CD1c-positive myeloid dendritic cell (primary cell): ENCODE measurements at regions not wholly inside any gene's neighbourhood (a gene's known extent, or its start where the extent isn't known, plus 50 kb on each side); places are given as distances from the start of the nearest gene placed in this dataset.
A peak's percentile ranks its signal among the peaks of the same experiment; 100 is the strongest.

Experiments
- DNase-seq: peaks from one replicate; pipeline ENCODE4 v3.0.0-alpha.2; 2016; ENCODE audit errors: extremely low spot score

- no peak for DNase-seq
These were observed 144.2 kb upstream of the ZNF507 start for GRCh38 chr19:32201211-32201610.

- DNase-seq = no peak
These were observed 143.8 kb upstream of the ZNF507 start for GRCh38 chr19:32201636-32202051.

- no peak for DNase-seq
These were observed 143.2 kb upstream of the ZNF507 start for GRCh38 chr19:32202244-32202643.

GRCh38 chr19:32203161-32203560 is 142.2 kb upstream of the ZNF507 start:
- no peak for DNase-seq

- DNase-seq = no peak
These were observed 139.3 kb upstream of the ZNF507 start for GRCh38 chr19:32206065-32206464.

- DNase-seq = no peak
These were observed 137.3 kb upstream of the ZNF507 start for GRCh38 chr19:32208060-32208459.

GRCh38 chr19:32219392-32219791 is 126.0 kb upstream of the ZNF507 start:
- no peak for DNase-seq

- no peak for DNase-seq
These were observed 125.4 kb upstream of the ZNF507 start for GRCh38 chr19:32219881-32220472.

- DNase-seq = no peak
These were observed 124.5 kb upstream of the ZNF507 start for GRCh38 chr19:32220951-32221350.

- DNase-seq = no peak
These were observed 122.9 kb upstream of the ZNF507 start for GRCh38 chr19:32222556-32222955.

GRCh38 chr19:32223106-32223505 is 122.3 kb upstream of the ZNF507 start:
- DNase-seq = no peak

GRCh38 chr19:32223595-32224370 is 121.6 kb upstream of the ZNF507 start:
- DNase-seq = peak; percentile 1

GRCh38 chr19:32224371-32225244 is 120.8 kb upstream of the ZNF507 start:
- DNase-seq = peak; percentile 67

- DNase-seq = no peak
These were observed 117.7 kb upstream of the ZNF507 start for GRCh38 chr19:32227561-32228165.

- DNase-seq = no peak
These were observed 115.0 kb upstream of the ZNF507 start for GRCh38 chr19:32230441-32230840.

GRCh38 chr19:32231020-32231419 is 114.4 kb upstream of the ZNF507 start:
- DNase-seq = no peak

- DNase-seq = no peak
These were observed 113.7 kb upstream of the ZNF507 start for GRCh38 chr19:32231691-32232090.

GRCh38 chr19:32232449-32232848 is 113.0 kb upstream of the ZNF507 start:
- DNase-seq = no peak

- DNase-seq = peak; percentile 2
These were observed 112.3 kb upstream of the ZNF507 start for GRCh38 chr19:32233091-32233490.

GRCh38 chr19:32233885-32234284 is 111.5 kb upstream of the ZNF507 start:
- DNase-seq = no peak

GRCh38 chr19:32234663-32235217 is 110.7 kb upstream of the ZNF507 start:
- DNase-seq = no peak

GRCh38 chr19:32238076-32238475 is 107.3 kb upstream of the ZNF507 start:
- DNase-seq = peak; percentile 19
